HepG2 (cell line): ENCODE measurements at regions not wholly inside any gene's neighbourhood (a gene's known extent, or its start where the extent isn't known, plus 50 kb on each side); places are given as distances from the start of the nearest gene placed in this dataset.

Source experiments
- ATAC-seq: fragments of 200-7000 bp; cut with Tn5 transposase; 3 replicates; pipeline ENCODE4 v1.9.1; 2020; ENCODE audit warnings: mild to moderate bottlenecking, moderate library complexity
- BruUV-seq: library from RNA; stranded (reverse); fragments of 400-500 nt; replicated peaks from 2 replicates; lab custom pipeline; 2021; lab: Mats Ljungman, UMichigan
- CTCF ChIA-PET: fragments of 300-600 bp; formaldehyde crosslinking; extraction: SDS; loops from one replicate; lab custom pipeline; 2021; ENCODE audit warnings: low total read pairs, inconsistent platforms, low intra/inter-chr PET ratio; lab: Yijun Ruan, JAX
- POLR2A ChIA-PET: fragments of 350-600 bp; sonication (Branson Sonifier 250); formaldehyde crosslinking; loops from one replicate; lab custom pipeline; 2020; ENCODE audit warnings: antibody characterized with exemption, inconsistent platforms; lab: Yijun Ruan, JAX
- DNase-seq: peaks from one replicate; pipeline ENCODE4 v3.0.0-alpha.2; 2015; ENCODE audit warnings: low spot score
- FAIRE-seq: peaks from 3 replicates; lab custom pipeline; 2011; peaks lifted over from hg19 to GRCh38; lab: Jason Lieb, UNC
- H2AFZ ChIP-seq: one replicate; pipeline ENCODE4 v1.6.1; 2011; ENCODE audit warnings: low read length, inconsistent platforms
- H3K27ac ChIP-seq: fragments of 300-600 bp; 3 replicates; pipeline ENCODE4 v1.8.0; 2011; ENCODE audit warnings: mixed run types, mild to moderate bottlenecking, mixed read lengths, low read length, inconsistent platforms; ENCODE audit not compliant: insufficient read depth; ENCODE audit errors: extremely low read length
- H3K27me3 ChIP-seq, 2 experiments: fragments of 200-600 bp in 1 of 2; 2 replicates in 1 of 2; 3 replicates in 1 of 2; pipeline versions ENCODE4 v1.6.0 to v1.8.0; 2011; ENCODE audit warnings: low read length in 2 of 2, mild to moderate bottlenecking in 2 of 2, moderate library complexity in 2 of 2, inconsistent platforms in 1 of 2; ENCODE audit not compliant: insufficient read depth in 2 of 2, control insufficient read depth in 1 of 2
- H3K36me3 ChIP-seq, 2 experiments: fragments of 200-600 bp in 1 of 2; replicated peaks in 1 of 2; 2 replicates in 1 of 2; 3 replicates in 1 of 2; pipeline versions ENCODE4 v1.5.1 to v1.8.0; 2011; ENCODE audit warnings: low read length in 2 of 2, inconsistent platforms in 1 of 2; ENCODE audit not compliant: insufficient read depth in 2 of 2, control insufficient read depth in 1 of 2
- H3K4me1 ChIP-seq: 2 replicates; pipeline ENCODE4 v1.5.1; 2012; ENCODE audit warnings: low read length, inconsistent platforms; ENCODE audit not compliant: insufficient read depth
- H3K4me2 ChIP-seq: 2 replicates; pipeline ENCODE4 v1.6.0; 2011; ENCODE audit warnings: low read depth, low read length, inconsistent platforms
- H3K4me3 ChIP-seq, 3 experiments: fragments of 200-600 bp in 1 of 3; sonication (generic), shearing (Covaris generic) in 1 of 3; replicated peaks in 1 of 3; 2 replicates each; pipeline ENCODE4 v1.5.1; 2011 to 2016; ENCODE audit warnings: low read length in 3 of 3, inconsistent platforms in 2 of 3, low read depth in 2 of 3, mild to moderate bottlenecking in 2 of 3, control low read depth in 1 of 3, mixed read lengths in 1 of 3; ENCODE audit not compliant: insufficient read depth in 1 of 3
- H3K79me2 ChIP-seq: one replicate; pipeline ENCODE4 v1.6.1; 2011; ENCODE audit warnings: low read length, inconsistent platforms; ENCODE audit not compliant: insufficient read depth
- H3K9ac ChIP-seq: 2 replicates; pipeline ENCODE4 v1.6.0; 2011; ENCODE audit warnings: mild to moderate bottlenecking, low read depth, low read length, inconsistent platforms; ENCODE audit not compliant: insufficient read depth
- H3K9me3 ChIP-seq: 2 replicates; pipeline ENCODE4 v1.5.1; 2012; ENCODE audit warnings: mild to moderate bottlenecking, low read length
- H4K20me1 ChIP-seq: 2 replicates; pipeline ENCODE4 v1.6.0; 2011; ENCODE audit warnings: inconsistent platforms, mild to moderate bottlenecking, low read length, moderate library complexity; ENCODE audit not compliant: insufficient read depth
- ELF1 ChIP-seq: sonication (generic); formaldehyde crosslinking; IDR thresholded peaks from 2 replicates; pipeline ENCODE4 v1.4.0; 2020; ENCODE audit warnings: missing genetic modification reagents
- ELF3 ChIP-seq: IDR thresholded peaks from 2 replicates; pipeline ENCODE4 v1.6.1; 2016; ENCODE audit warnings: missing genetic modification reagents, missing compliant biosample characterization
- ZBTB21 ChIP-seq: sonication (generic); formaldehyde crosslinking; IDR thresholded peaks from 2 replicates; pipeline ENCODE4 v1.4.0; 2020; ENCODE audit warnings: missing genetic modification reagents
- ZNF354B ChIP-seq: sonication (generic); formaldehyde crosslinking; IDR thresholded peaks from 2 replicates; pipeline ENCODE4 v1.8.0; 2022; ENCODE audit warnings: mild to moderate bottlenecking, missing genetic modification reagents
- ZNF775 ChIP-seq: sonication (generic); formaldehyde crosslinking; IDR thresholded peaks from 2 replicates; pipeline ENCODE4 v1.4.0; 2020; ENCODE audit warnings: missing genetic modification reagents, mild to moderate bottlenecking, moderate library complexity, borderline replicate concordance
- WGBS: methylation state at CpG from one replicate; pipeline ENCODE4 v1.1.6; 2017; ENCODE audit warnings: low lambda C conversion rate; 5-methylcytosine and 5-hydroxymethylcytosine counted together
- in situ Hi-C: cut with HindIII; loops from 2 replicates; pipeline ENCODE4 v1.10.0; 2017; ENCODE audit warnings: low pct_unique_long_range_greater_than_20kb; ENCODE audit not compliant: extremely low pct_ligation_motif_present
- intact Hi-C: fragments of 100-400 bp; cut with micrococcal nuclease; formaldehyde crosslinking; loops from one replicate; pipeline ENCODE4 v1.10.0; 2022; ENCODE audit not compliant: unreplicated experiment
- TF ChIP-seq, protein P1 (sequence below): sonication (generic); formaldehyde crosslinking; IDR thresholded peaks from 2 replicates; pipeline ENCODE4 v1.4.0; 2020; ENCODE audit warnings: missing genetic modification reagents, borderline replicate concordance
- TF ChIP-seq, protein P2 (sequence below): sonication (generic); formaldehyde crosslinking; IDR thresholded peaks from 2 replicates; pipeline ENCODE4 v1.8.1; 2023; ENCODE audit warnings: mild to moderate bottlenecking, moderate library complexity, missing genetic modification reagents
- TF ChIP-seq, protein P3 (sequence below): sonication (generic); formaldehyde crosslinking; IDR thresholded peaks from 2 replicates; pipeline ENCODE4 v1.4.0; 2020; ENCODE audit warnings: missing genetic modification reagents
- TF ChIP-seq, protein P4 (sequence below): sonication (generic); formaldehyde crosslinking; IDR thresholded peaks from 2 replicates; pipeline ENCODE4 v1.5.0; 2020; ENCODE audit warnings: missing genetic modification reagents, mild to moderate bottlenecking, borderline replicate concordance

DNA sequence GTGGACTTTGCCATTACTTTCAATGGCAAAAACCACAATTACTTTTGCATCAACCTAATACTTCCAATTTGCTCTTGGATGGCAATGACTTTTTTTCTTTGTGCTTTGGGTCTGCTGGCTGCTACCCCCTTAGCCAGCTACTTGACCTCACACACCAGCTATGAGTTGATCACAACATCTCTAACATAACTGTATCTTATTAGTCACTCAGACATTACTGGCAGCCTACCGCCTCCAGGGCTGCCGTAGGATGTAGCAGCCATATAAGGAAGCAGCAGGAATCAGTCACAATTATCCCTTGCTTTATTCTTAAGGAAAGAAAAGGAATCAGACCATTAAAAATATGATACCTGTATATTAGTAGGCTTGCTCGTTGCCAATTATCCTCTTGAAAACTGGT lies 260.5 kb downstream of the ADAMTS20 start:
- Histone ChIP-seq H3K4me3 (no peak overlapping the region), H3K4me2 (no peak overlapping the region), H2AFZ (no peak overlapping the region), H3K27me3 (no peaks in the 10 kb centered on the region), H3K4me1 (no peaks in the 10 kb centered on the region), H4K20me1 (no peaks in the 10 kb centered on the region), H3K79me2 (no peaks in the 10 kb centered on the region), H3K9me3 (no peaks in the 10 kb centered on the region), H3K36me3 (no peaks in the 10 kb centered on the region), H3K9ac (no peak overlapping the region), H3K27ac (no peak overlapping the region)
- no peak for TF ChIP-seq ELF3 (CRISPR knock-in tag)
- no peak for ATAC-seq
- FAIRE-seq, result no peak
- no TSS peak for BruUV-seq
- ChIA-PET POLR2A (no interaction called here), CTCF (no interaction called here)
- intact Hi-C loops (no loop called here), in situ Hi-C loops (no loop called here)
- WGBS, result 18% methylated on average over 3 of the region's 3 CpGs
- DNase-seq, result no peak

DNA sequence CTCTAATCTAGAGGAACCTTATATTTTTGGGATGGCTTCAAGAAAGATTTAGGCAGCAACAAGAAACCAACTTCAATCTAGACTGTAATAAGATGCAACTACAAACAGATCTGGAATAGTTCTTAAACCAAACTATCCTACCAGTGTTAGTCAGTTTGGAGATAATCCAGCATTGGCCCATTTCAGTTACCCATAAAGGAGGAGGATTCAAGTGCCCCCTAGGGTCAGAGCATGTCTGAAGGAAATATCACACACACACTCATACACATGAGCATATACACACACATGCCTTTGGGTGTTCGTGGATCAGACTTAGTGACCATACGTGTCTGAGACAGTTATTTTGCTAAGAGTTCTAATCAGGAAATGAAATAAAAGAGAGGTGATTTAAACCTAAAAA lies 261.2 kb downstream of the ADAMTS20 start:
- Histone ChIP-seq H3K4me1 (no peaks in the 10 kb centered on the region), H2AFZ (no peak overlapping the region)
- TF ChIP-seq ZBTB21 (no peak), ELF1 (no peak), ZNF775 (CRISPR knock-in tag) (no peak), ZNF354B (no peak)
- TF ChIP-seq, protein P1, sequence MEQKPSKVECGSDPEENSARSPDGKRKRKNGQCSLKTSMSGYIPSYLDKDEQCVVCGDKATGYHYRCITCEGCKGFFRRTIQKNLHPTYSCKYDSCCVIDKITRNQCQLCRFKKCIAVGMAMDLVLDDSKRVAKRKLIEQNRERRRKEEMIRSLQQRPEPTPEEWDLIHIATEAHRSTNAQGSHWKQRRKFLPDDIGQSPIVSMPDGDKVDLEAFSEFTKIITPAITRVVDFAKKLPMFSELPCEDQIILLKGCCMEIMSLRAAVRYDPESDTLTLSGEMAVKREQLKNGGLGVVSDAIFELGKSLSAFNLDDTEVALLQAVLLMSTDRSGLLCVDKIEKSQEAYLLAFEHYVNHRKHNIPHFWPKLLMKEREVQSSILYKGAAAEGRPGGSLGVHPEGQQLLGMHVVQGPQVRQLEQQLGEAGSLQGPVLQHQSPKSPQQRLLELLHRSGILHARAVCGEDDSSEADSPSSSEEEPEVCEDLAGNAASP (CRISPR knock-in tag), result no peak
- TF ChIP-seq, protein P2, sequence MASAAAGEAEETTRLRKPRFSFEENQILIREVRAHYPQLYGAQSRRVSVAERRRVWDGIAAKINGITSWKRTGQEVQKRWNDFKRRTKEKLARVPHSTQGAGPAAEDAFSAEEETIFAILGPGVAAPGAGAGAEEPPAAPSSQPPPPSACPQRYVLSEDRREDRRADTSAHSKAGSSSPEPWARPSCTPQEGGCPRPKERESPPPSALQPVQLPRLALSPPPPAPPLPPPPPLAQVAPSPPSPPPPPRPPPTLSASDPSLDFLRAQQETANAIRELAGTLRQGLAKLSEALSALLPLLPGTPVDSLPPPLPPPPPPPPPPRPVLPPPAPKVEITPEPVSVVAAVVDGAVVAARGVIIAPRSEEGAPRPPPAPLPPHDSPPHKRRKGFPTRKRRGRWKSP (CRISPR knock-in tag), result no peak
- TF ChIP-seq, protein P3, sequence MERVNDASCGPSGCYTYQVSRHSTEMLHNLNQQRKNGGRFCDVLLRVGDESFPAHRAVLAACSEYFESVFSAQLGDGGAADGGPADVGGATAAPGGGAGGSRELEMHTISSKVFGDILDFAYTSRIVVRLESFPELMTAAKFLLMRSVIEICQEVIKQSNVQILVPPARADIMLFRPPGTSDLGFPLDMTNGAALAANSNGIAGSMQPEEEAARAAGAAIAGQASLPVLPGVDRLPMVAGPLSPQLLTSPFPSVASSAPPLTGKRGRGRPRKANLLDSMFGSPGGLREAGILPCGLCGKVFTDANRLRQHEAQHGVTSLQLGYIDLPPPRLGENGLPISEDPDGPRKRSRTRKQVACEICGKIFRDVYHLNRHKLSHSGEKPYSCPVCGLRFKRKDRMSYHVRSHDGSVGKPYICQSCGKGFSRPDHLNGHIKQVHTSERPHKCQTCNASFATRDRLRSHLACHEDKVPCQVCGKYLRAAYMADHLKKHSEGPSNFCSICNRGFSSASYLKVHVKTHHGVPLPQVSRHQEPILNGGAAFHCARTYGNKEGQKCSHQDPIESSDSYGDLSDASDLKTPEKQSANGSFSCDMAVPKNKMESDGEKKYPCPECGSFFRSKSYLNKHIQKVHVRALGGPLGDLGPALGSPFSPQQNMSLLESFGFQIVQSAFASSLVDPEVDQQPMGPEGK (CRISPR knock-in tag), result no peak
- TF ChIP-seq, protein P4, sequence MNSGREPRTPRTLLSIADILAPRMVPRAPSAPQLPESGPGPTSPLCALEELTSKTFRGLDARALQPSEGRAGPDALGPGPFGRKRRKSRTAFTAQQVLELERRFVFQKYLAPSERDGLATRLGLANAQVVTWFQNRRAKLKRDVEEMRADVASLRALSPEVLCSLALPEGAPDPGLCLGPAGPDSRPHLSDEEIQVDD, result no peak
- TF ChIP-seq, all 625 proteins: peak for 0
- Histone ChIP-seq H4K20me1 (no peaks in the 10 kb centered on the region), H3K4me3 (no peak overlapping the region), H3K27ac (no peak overlapping the region), H3K27me3 (no peaks in the 10 kb centered on the region), H3K4me2 (no peak overlapping the region), H3K36me3 (no peaks in the 10 kb centered on the region), H3K9ac (no peak overlapping the region), H3K79me2 (no peaks in the 10 kb centered on the region), H3K9me3 (no peaks in the 10 kb centered on the region)
- no peak for FAIRE-seq
- intact Hi-C loops (no loop called here), in situ Hi-C loops (no loop called here)
- ChIA-PET POLR2A (no interaction called here), CTCF (no interaction called here)
- 22% methylated on average over 2 of the region's 2 CpGs for WGBS
- BruUV-seq, result no TSS peak
- ATAC-seq, result no peak
- DNase-seq, result no peak
